ENCODE measurements at regions not wholly inside any gene's neighbourhood (a gene's known extent, or its start where the extent isn't known, plus 50 kb on each side); places are given as distances from the start of the nearest gene placed in this dataset.
A peak's percentile ranks its signal among the peaks of the same experiment; 100 is the strongest.

DNA sequence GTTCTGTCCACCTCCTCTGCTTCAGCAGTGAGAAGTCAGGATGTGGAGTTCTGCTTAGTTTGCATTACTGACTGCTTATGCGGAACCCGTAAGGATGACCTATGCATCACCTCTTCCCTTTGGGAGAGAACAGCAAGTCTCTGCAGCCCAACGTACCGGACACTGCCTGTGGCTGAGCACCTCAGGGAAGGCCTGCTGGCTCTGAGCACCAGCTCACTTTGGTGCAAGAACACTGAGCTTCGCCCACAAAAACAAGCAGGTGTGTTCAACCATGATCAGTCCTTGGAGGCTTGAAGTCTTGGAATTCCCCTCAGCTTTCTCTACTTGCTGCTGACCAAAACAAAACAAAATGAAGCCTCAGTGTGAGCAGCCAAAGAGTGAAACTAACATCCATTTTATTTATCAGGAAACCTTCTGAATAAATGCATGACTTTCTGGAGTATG, 52.7 kb upstream of the NCK2 start:
- no peaks in the 10 kb centered on the region for H3K36me3 Mint-ChIP-seq
- no peak overlapping the region for H3K4me3 Mint-ChIP-seq
- no peaks in the 10 kb centered on the region for H3K27me3 Mint-ChIP-seq
- H3K4me1 Mint-ChIP-seq = no peaks in the 10 kb centered on the region
- H3K27ac Mint-ChIP-seq = no peak overlapping the region
- H3K9me3 Mint-ChIP-seq = no peaks in the 10 kb centered on the region
- DNase-seq = no peak

DNA sequence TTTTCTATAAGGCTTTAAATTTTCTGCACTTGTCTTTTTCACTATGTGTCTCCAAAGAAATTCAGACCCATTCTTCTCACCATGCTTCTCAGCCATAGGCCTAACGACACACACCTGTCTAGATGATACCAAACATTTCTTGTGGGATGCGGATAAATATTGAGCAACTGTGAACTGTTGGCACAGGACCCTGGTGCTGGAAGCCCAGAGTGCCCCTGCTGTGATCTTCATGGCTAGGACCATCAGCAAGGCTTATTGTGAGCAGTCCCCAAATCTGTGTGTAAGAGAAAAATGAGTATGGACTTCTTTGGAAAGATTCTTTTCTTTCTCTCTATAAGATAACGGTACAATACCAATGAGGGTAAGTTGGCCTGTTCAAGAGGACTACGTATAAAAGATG, 54.1 kb upstream of the NCK2 start:
- Mint-ChIP-seq H3K27ac (no peak overlapping the region), H3K4me3 (no peak overlapping the region), H3K4me1 (no peaks in the 10 kb centered on the region), H3K9me3 (no peaks in the 10 kb centered on the region), H3K27me3 (no peaks in the 10 kb centered on the region), H3K36me3 (no peaks in the 10 kb centered on the region)
- no peak for DNase-seq

DNA sequence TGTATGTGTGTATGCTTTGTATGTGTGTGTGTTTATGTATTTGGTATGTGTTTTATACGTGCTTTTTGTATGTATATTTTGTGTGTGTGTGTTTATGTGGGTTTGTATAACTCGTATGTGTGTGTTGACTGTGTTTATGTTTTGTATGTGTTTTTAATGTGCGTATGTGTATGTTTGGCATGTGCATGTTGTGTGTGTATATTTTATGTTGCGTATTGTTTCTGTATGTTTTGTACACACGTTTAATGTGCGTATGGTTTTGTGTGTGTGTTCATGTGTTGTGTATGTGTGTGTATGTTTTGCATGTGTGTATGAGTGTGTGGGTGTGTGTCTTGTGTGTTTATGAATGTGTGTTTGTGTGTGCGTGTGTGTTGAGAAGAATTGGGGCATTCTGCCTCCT, 55.2 kb upstream of the NCK2 start:
- no peak for DNase-seq
- H3K27me3 Mint-ChIP-seq = no peaks in the 10 kb centered on the region
- no peak overlapping the region for H3K27ac Mint-ChIP-seq
- H3K36me3 Mint-ChIP-seq = no peaks in the 10 kb centered on the region
- H3K4me1 Mint-ChIP-seq = no peaks in the 10 kb centered on the region
- H3K4me3 Mint-ChIP-seq = no peak overlapping the region
- no peaks in the 10 kb centered on the region for H3K9me3 Mint-ChIP-seq

DNA sequence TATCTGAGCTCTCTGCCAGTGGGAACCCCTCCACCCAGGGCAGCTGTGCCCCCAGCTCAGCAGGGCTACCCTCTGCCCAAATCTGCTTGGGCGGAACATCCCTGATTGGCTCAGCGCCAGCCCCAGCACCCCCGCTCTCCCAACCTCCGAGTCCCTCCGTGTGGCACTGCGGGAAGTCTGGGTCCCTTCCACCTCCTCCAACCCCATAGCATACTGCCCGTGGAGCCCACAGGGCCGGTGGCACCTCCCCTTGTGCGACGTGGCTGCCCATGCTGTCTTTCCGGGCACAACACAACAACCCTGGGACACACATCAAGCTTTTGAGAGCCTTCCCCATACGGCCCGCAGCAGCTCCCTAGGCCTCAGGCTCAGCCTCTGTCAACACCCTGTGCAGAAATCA, 55.8 kb upstream of the NCK2 start:
- no peak overlapping the region for H3K27ac Mint-ChIP-seq
- DNase-seq = no peak
- H3K27me3 Mint-ChIP-seq = no peaks in the 10 kb centered on the region
- no peaks in the 10 kb centered on the region for H3K36me3 Mint-ChIP-seq
- no peaks in the 10 kb centered on the region for H3K9me3 Mint-ChIP-seq
- H3K4me1 Mint-ChIP-seq = no peaks in the 10 kb centered on the region
- H3K4me3 Mint-ChIP-seq = no peak overlapping the region

DNA sequence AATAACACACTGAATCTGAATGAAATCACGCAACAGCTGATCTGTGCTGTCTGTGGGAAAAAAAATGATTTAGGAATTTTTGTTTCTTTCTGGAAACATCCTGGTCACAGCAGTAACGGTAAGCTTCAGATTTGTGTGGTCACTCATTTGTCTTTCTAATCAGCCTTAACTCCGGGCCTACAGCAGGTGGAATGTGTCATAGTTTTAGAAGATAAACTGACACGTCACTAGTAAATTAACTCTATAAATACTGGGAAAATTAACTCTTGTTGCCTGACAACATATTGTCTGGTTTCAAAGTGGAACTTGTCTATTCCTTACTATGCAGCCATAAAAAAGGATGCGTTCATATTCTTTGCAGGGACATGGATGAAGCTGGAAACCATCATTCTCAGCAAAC, 58.1 kb upstream of the NCK2 start:
- peaks cover 5% of the 10 kb centered on the region for H3K4me1 Mint-ChIP-seq
- H3K27me3 Mint-ChIP-seq = no peaks in the 10 kb centered on the region
- H3K4me3 Mint-ChIP-seq = no peak overlapping the region
- H3K27ac Mint-ChIP-seq = no peak overlapping the region
- H3K9me3 Mint-ChIP-seq = no peaks in the 10 kb centered on the region
- H3K36me3 Mint-ChIP-seq = no peaks in the 10 kb centered on the region
- DNase-seq = no peak

DNA sequence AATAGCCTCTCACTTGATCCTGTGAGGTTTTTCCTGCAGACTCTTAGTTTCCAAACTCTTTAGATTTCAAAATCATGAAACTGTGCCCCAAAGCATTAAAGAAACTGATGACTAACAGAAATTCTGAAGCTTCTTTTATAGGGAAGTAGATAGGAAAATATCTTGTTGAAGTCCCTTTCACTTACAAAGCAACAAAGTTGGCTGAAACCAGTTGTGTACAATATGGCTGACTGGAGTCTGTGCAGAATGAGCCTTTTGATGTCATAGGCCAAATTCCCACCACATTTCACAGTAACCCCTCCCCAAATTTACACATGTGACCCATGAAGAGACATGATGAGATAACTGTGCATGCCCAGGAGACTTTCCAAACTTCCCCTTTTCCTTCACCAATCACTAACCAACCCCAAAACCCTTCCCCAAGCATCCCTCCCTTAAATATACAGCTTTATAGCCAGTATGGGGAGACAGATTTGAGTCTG, 61.7 kb upstream of the NCK2 start:
- no peak overlapping the region for H3K4me3 Mint-ChIP-seq
- no peak for DNase-seq
- H3K27ac Mint-ChIP-seq = no peak overlapping the region
- no peaks in the 10 kb centered on the region for H3K9me3 Mint-ChIP-seq
- H3K36me3 Mint-ChIP-seq = no peaks in the 10 kb centered on the region
- H3K4me1 Mint-ChIP-seq = peaks cover 5% of the 10 kb centered on the region
- no peaks in the 10 kb centered on the region for H3K27me3 Mint-ChIP-seq

- Mint-ChIP-seq H3K4me3 (no peak overlapping the region), H3K4me1 (peaks cover 5% of the 10 kb centered on the region), H3K9me3 (no peaks in the 10 kb centered on the region)
These were observed 62.3 kb upstream of the NCK2 start for GRCh38 chr2:105682401-105682800.

GRCh38 chr2:105681927-105682326, 62.8 kb upstream of the NCK2 start:
- Mint-ChIP-seq H3K27me3 (no peaks in the 10 kb centered on the region), H3K4me3 (no peak overlapping the region)

More at GRCh38 chr2:105682401-105682800, 62.3 kb upstream of the NCK2 start:
- no peak overlapping the region for H3K27ac Mint-ChIP-seq
- no peak for DNase-seq
- H3K27me3 Mint-ChIP-seq = no peaks in the 10 kb centered on the region
- H3K36me3 Mint-ChIP-seq = no peaks in the 10 kb centered on the region

GRCh38 chr2:105680357-105680756, 64.4 kb upstream of the NCK2 start:
- no peak overlapping the region for H3K27ac Mint-ChIP-seq
- peaks cover 14% of the 10 kb centered on the region for H3K4me1 Mint-ChIP-seq
- no peak overlapping the region for H3K4me3 Mint-ChIP-seq
- no peaks in the 10 kb centered on the region for H3K27me3 Mint-ChIP-seq
- no peak for DNase-seq
- no peaks in the 10 kb centered on the region for H3K9me3 Mint-ChIP-seq
- H3K36me3 Mint-ChIP-seq = no peaks in the 10 kb centered on the region

More at GRCh38 chr2:105681927-105682326, 62.8 kb upstream of the NCK2 start:
- Mint-ChIP-seq H3K9me3 (no peaks in the 10 kb centered on the region), H3K4me1 (peaks cover 5% of the 10 kb centered on the region), H3K36me3 (no peaks in the 10 kb centered on the region), H3K27ac (no peak overlapping the region)
- no peak for DNase-seq

DNA sequence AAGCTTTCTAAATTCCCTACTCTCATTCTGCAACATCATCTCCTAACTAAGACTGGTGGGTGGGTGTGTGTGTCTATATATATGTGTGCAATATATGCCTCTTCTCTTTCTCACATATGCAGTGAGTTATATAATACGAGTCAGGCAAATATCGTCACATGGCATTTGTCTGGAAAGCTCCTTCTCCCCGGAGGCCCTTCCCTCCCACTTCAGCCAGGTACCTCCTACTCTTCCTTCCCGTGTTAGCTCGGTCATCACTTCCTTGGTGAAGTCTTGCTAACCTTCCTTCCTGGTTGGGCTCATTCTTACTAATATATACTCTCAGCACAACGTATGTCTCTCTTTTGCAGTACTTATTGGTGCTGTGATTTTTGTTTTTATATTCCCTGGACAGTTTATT, 66.4 kb upstream of the NCK2 start:
- H3K27ac Mint-ChIP-seq = no peak overlapping the region
- DNase-seq = no peak
- H3K4me3 Mint-ChIP-seq = no peak overlapping the region
- H3K36me3 Mint-ChIP-seq = no peaks in the 10 kb centered on the region
- H3K9me3 Mint-ChIP-seq = no peaks in the 10 kb centered on the region
- H3K4me1 Mint-ChIP-seq = peaks cover 26% of the 10 kb centered on the region
- no peaks in the 10 kb centered on the region for H3K27me3 Mint-ChIP-seq

- Mint-ChIP-seq H3K9me3 (no peaks in the 10 kb centered on the region), H3K36me3 (no peaks in the 10 kb centered on the region), H3K4me3 (no peak overlapping the region), H3K4me1 (peaks cover 21% of the 10 kb centered on the region), H3K27ac (no peak overlapping the region), H3K27me3 (no peaks in the 10 kb centered on the region)
- DNase-seq = no peak
These were observed 66.8 kb upstream of the NCK2 start for GRCh38 chr2:105677901-105678300.

GRCh38 chr2:105675841-105676240, 68.9 kb upstream of the NCK2 start:
- Mint-ChIP-seq H3K9me3 (no peaks in the 10 kb centered on the region), H3K27me3 (no peaks in the 10 kb centered on the region), H3K4me1 (peaks cover 21% of the 10 kb centered on the region), H3K4me3 (no peak overlapping the region), H3K36me3 (no peaks in the 10 kb centered on the region), H3K27ac (no peak overlapping the region)
- no peak for DNase-seq

DNA sequence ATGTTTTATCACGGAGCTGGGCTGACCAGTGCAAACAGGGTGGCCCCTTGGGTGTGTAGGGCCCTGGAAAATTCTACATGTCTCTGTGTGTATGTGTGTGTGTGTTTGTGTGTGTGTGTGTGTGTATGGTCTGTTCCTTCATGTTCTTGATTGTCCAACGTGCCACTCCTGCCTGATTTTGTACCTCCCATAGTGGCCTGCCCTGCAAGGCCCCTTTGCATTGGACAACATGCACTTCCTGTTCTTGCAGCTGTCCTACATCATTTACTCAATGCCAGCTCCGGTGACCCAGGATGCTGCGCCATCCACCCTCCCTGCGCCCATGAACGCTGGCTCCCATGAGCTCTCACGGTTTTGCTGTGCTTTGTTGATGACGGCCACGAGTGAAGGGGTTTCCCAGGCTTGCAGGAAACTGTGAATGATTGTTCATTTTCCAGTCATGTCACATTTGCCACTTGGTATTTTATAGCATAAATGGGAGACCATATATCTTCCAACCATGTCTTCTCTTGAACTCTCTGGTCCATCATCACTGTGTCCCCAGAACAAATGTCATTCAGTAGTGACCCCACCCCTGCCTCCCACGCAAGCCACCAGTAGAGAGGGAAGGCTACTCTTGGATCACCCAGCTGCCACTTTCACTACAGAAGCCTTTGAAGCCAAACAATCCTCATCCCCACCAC, 69.7 kb upstream of the NCK2 start:
- H3K27me3 Mint-ChIP-seq = no peaks in the 10 kb centered on the region

GRCh38 chr2:105674401-105674800, 70.3 kb upstream of the NCK2 start:
- Mint-ChIP-seq H3K27me3 (no peaks in the 10 kb centered on the region), H3K36me3 (no peaks in the 10 kb centered on the region), H3K9me3 (no peaks in the 10 kb centered on the region), H3K4me1 (peaks cover 21% of the 10 kb centered on the region), H3K4me3 (no peak overlapping the region), H3K27ac (no peak overlapping the region)
- DNase-seq = no peak

More for the DNA sequence above, 69.7 kb upstream of the NCK2 start:
- Mint-ChIP-seq H3K27ac (peak overlapping the region; percentile 77), H3K4me3 (no peak overlapping the region), H3K9me3 (no peaks in the 10 kb centered on the region), H3K36me3 (no peaks in the 10 kb centered on the region), H3K4me1 (peaks cover 21% of the 10 kb centered on the region)
- DNase-seq = peak; percentile 60

DNA sequence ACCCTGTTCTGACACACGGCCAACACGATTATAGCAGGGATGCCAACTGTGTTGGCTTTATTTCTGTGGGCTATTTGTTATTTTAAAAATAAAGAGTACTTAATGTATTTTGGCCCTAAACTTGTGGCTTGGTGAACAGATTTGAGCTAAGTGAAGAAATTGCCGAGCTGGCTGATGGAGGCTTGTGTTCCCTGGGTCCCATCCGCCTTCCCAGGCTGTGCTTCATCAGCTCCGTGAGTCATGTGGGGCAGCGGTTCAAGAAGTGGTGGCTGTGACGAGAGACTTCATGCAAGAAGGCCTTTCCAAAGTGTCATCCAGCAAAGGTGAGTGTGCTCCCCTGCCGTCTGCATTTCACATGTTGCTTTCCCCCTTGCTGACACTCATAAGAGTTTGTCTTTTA, 73.6 kb upstream of the NCK2 start:
- H3K27me3 Mint-ChIP-seq = no peaks in the 10 kb centered on the region
- H3K36me3 Mint-ChIP-seq = peaks cover 3% of the 10 kb centered on the region
- no peak for DNase-seq
- peaks cover 18% of the 10 kb centered on the region for H3K4me1 Mint-ChIP-seq
- H3K27ac Mint-ChIP-seq = no peak overlapping the region
- no peak overlapping the region for H3K4me3 Mint-ChIP-seq
- peaks cover 7% of the 10 kb centered on the region for H3K9me3 Mint-ChIP-seq

GRCh38 chr2:105669384-105669891, 75.3 kb upstream of the NCK2 start:
- peaks cover 3% of the 10 kb centered on the region for H3K4me1 Mint-ChIP-seq
- peaks cover 19% of the 10 kb centered on the region for H3K9me3 Mint-ChIP-seq
- no peak overlapping the region for H3K4me3 Mint-ChIP-seq
- DNase-seq = no peak
- H3K36me3 Mint-ChIP-seq = peaks cover 12% of the 10 kb centered on the region
- H3K27me3 Mint-ChIP-seq = no peaks in the 10 kb centered on the region
- H3K27ac Mint-ChIP-seq = no peak overlapping the region

All from activated naive CD8-positive, alpha-beta T cell treated with anti-CD3 and anti-CD28 coated beads for 36 hours (primary cell).